ENCODE measurements at regions not wholly inside any gene's neighbourhood (a gene's known extent, or its start where the extent isn't known, plus 50 kb on each side); places are given as distances from the start of the nearest gene placed in this dataset.

DNA sequence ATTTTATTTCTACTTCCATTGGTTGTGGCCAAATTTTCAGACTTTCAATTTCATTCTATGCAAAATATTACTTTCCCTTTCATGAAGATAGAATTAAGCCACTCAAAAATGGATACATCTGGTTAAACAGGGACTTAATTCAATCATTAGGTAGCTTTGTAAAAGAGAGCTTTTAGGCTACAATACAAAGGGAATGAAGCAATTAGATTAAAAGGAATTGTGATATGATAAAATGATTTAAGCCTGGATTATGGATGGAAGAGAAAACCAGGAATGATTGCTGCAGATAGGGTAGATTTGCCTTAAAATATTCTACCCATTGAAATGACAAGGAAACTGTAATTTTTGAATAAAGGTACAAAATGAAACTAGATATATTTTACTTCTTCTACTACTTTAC lies 134.6 kb upstream of the PDHA2 start:
- DNase-seq (ENCODE audit: low read depth), result no peak
- ChIA-PET CTCF (no interaction called here), POLR2A (no interaction called here)
- Histone ChIP-seq H3K4me3 (ENCODE audit: low read depth, low read length) (no peak overlapping the region), H3K36me3 (ENCODE audit: control insufficient read depth, insufficient read depth, low read length) (no peaks in the 10 kb centered on the region), H3K27me3 (ENCODE audit: control insufficient read depth, insufficient read depth, low read length) (no peaks in the 10 kb centered on the region)
- TF ChIP-seq, protein P1, sequence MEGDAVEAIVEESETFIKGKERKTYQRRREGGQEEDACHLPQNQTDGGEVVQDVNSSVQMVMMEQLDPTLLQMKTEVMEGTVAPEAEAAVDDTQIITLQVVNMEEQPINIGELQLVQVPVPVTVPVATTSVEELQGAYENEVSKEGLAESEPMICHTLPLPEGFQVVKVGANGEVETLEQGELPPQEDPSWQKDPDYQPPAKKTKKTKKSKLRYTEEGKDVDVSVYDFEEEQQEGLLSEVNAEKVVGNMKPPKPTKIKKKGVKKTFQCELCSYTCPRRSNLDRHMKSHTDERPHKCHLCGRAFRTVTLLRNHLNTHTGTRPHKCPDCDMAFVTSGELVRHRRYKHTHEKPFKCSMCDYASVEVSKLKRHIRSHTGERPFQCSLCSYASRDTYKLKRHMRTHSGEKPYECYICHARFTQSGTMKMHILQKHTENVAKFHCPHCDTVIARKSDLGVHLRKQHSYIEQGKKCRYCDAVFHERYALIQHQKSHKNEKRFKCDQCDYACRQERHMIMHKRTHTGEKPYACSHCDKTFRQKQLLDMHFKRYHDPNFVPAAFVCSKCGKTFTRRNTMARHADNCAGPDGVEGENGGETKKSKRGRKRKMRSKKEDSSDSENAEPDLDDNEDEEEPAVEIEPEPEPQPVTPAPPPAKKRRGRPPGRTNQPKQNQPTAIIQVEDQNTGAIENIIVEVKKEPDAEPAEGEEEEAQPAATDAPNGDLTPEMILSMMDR (IDR thresholded peaks at IDR 0.05; ENCODE audit: insufficient read depth, low read depth, low read length), result no peak

DNA sequence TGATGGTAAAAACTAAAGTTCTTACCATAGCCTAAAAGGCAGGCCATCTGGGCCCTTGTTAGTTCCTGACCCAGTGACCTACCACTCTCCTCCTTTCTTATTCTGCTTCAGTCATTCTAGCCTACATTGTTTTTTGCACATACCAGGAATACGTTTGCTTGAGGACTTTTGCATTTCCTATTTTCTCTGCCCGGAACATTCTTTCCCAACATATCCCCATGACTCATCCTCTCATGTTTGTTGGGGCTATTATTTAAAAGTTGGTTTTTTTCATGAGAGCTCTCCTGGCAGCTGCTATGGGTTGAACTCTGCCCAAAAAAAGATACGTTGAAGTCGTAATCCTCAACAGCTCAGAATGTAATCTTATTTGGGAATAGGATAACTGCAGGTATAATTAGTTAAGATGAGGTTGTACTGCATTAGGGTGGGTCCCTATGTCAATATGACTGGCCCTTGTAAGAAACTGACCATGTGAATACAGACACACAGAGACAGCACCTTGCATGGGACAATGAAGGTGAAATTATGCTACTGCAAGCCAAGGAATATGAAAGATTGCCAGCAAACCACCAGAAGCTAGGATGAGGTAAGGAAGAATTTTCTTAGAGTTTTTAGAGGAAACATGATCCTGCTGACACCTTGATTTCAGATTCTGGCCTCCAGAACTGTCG lies 138.3 kb upstream of the PDHA2 start:
- Histone ChIP-seq H3K4me3 (ENCODE audit: low read depth, low read length) (no peak overlapping the region), H3K36me3 (ENCODE audit: control insufficient read depth, insufficient read depth, low read length) (no peaks in the 10 kb centered on the region), H3K27me3 (ENCODE audit: control insufficient read depth, insufficient read depth, low read length) (no peaks in the 10 kb centered on the region)
- TF ChIP-seq, protein P1 (IDR thresholded peaks at IDR 0.05; ENCODE audit: insufficient read depth, low read depth, low read length), result no peak
- ChIA-PET CTCF (interaction anchor here (1.2 kb wide), 1 partner anchor 18 kb away, joined by 3 read pairs; no protein-coding TSS in a partner anchor), POLR2A (no interaction called here)
- DNase-seq (ENCODE audit: low read depth), result no peak

DNA sequence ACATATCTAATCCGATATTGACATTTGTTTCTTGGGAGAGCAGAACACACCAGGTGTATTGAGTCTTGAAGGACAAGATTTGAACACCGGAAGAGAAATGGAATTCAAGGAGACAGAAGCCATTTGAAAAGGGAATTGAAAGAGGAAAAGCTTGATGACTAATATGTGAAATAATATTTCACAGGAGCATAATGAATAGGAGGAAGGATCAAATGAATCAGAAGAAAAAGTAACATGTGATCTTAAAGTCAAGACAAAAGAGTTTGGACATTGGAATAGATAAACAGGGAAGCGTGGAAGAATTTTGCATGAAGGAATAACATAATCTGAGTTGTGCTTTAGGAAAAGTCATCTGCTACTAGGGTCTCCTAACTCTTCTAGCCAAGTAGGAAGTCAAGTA lies 145.5 kb upstream of the PDHA2 start:
- no peak for DNase-seq (ENCODE audit: low read depth)
- Histone ChIP-seq H3K4me3 (ENCODE audit: low read depth, low read length) (no peak overlapping the region), H3K27me3 (ENCODE audit: control insufficient read depth, insufficient read depth, low read length) (no peaks in the 10 kb centered on the region), H3K36me3 (ENCODE audit: control insufficient read depth, insufficient read depth, low read length) (no peaks in the 10 kb centered on the region)
- POLR2A ChIA-PET, result no interaction called here
- TF ChIP-seq, protein P1 (IDR thresholded peaks at IDR 0.05; ENCODE audit: insufficient read depth, low read depth, low read length), result no peak
- CTCF ChIA-PET, result no interaction called here

DNA sequence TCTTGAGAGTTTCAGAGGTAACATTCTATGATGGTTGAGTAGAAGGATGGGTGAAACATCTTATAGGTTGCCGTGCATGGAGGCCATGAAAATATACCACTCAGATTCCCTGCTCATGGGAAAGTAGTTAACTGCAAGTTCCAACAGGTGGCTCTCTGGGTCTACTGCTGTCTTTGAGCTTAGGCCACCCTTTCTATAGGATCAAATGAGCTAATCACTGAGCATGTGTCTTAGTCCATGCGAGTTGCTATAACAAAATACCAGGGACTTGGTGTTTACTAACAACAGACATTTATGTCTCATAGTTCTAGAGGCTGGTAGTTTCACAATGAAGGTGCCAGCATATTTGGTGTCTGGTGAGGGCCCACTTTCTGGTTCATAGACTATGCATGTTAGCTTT lies 144.8 kb upstream of the UNC5C start:
- ChIA-PET CTCF (no interaction called here), POLR2A (no interaction called here)
- Histone ChIP-seq H3K36me3 (ENCODE audit: control insufficient read depth, insufficient read depth, low read length) (no peaks in the 10 kb centered on the region), H3K4me3 (ENCODE audit: low read depth, low read length) (no peak overlapping the region), H3K27me3 (ENCODE audit: control insufficient read depth, insufficient read depth, low read length) (no peaks in the 10 kb centered on the region)
- no peak for DNase-seq (ENCODE audit: low read depth)
- TF ChIP-seq, protein P1 (IDR thresholded peaks at IDR 0.05; ENCODE audit: insufficient read depth, low read depth, low read length), result no peak

DNA sequence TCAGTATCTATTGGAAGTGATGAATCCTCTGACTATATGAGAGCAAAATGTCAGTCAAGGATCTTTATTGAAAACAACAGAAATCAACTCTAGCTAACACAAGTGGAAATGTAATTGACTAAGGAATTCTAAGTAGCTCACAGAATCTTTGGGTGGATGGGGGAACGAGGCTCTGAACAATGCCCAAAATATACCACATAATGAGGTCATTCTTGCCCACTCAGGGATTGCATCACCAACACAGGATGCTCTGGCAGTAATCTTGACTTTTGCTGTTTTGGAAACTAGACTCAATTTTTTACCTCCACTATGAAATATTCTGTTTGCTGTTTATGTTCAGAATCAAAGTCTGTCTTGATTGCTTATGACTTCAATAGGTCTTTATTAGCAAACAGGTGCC lies 127.4 kb upstream of the UNC5C start:
- no peaks in the 10 kb centered on the region for H3K36me3 ChIP-seq (ENCODE audit: control insufficient read depth, insufficient read depth, low read length)
- no peak overlapping the region for H3K4me3 ChIP-seq (ENCODE audit: low read depth, low read length)
- no peak for DNase-seq (ENCODE audit: low read depth)
- no peaks in the 10 kb centered on the region for H3K27me3 ChIP-seq (ENCODE audit: control insufficient read depth, insufficient read depth, low read length)
- TF ChIP-seq, protein P1 (IDR thresholded peaks at IDR 0.05; ENCODE audit: insufficient read depth, low read depth, low read length), result no peak
- POLR2A ChIA-PET, result no interaction called here
- CTCF ChIA-PET, result no interaction called here

Measured in BJ (cell line).